ENCODE measurements at regions not wholly inside any gene's neighbourhood (a gene's known extent, or its start where the extent isn't known, plus 50 kb on each side); places are given as distances from the start of the nearest gene placed in this dataset.

DNA sequence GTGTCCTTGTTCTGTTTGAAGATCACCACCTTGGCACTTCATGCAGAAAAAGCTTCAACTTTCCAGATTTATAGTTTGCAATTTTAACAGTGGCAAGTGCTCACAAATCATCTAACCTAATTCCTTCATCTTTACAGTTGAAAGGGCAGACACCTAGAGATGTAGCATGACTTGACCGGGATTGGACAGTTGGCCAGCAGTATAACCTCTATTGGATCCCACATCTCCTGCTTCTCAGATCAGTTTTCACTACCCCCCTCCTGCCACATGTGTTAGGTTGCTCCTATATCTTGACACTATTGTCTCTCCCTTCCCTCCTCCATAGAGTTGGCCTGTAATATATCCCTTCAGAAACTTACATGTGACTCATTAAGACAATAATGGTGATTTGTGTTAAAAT lies 206.0 kb upstream of the SEMA6D start:
- CTCF ChIA-PET = no interaction called here
- in situ Hi-C loops (cut with MboI; ENCODE audit: low sequenced_read_pairs) = no loop called here
- H2AK9ac ChIP-seq (replicated peaks; ENCODE audit: low read depth, low read length, poor library complexity) = no peak overlapping the region
- TF ChIP-seq, protein P1, sequence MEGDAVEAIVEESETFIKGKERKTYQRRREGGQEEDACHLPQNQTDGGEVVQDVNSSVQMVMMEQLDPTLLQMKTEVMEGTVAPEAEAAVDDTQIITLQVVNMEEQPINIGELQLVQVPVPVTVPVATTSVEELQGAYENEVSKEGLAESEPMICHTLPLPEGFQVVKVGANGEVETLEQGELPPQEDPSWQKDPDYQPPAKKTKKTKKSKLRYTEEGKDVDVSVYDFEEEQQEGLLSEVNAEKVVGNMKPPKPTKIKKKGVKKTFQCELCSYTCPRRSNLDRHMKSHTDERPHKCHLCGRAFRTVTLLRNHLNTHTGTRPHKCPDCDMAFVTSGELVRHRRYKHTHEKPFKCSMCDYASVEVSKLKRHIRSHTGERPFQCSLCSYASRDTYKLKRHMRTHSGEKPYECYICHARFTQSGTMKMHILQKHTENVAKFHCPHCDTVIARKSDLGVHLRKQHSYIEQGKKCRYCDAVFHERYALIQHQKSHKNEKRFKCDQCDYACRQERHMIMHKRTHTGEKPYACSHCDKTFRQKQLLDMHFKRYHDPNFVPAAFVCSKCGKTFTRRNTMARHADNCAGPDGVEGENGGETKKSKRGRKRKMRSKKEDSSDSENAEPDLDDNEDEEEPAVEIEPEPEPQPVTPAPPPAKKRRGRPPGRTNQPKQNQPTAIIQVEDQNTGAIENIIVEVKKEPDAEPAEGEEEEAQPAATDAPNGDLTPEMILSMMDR (conservative IDR thresholded peaks at IDR 0.05; ENCODE audit: low read depth, low read length) = no peak
- TF ChIP-seq MAFK (IDR thresholded peaks at IDR 0.05; ENCODE audit: low read depth, low read length) (no peak), MXI1 (IDR thresholded peaks at IDR 0.05; ENCODE audit: borderline replicate concordance, low read depth, low read length) (no peak), RCOR1 (IDR thresholded peaks at IDR 0.05; ENCODE audit: insufficient replicate concordance, low read length) (no peak), BHLHE40 (IDR thresholded peaks at IDR 0.05; ENCODE audit: low read depth, low read length) (no peak), POLR2A (IDR thresholded peaks at IDR 0.05; ENCODE audit: low read depth, low read length) (no peak), SMC3 (IDR thresholded peaks at IDR 0.05; ENCODE audit: low read depth, low read length) (no peak), NFE2L2 (IDR thresholded peaks at IDR 0.05; ENCODE audit: low read depth, low read length) (no peak), MAZ (IDR thresholded peaks at IDR 0.05; ENCODE audit: borderline replicate concordance, low read depth, low read length) (no peak), CHD1 (IDR thresholded peaks at IDR 0.05; ENCODE audit: low read depth, low read length) (no peak), CEBPB (IDR thresholded peaks at IDR 0.05; ENCODE audit: low read depth, low read length) (no peak)
- TF ChIP-seq, protein P2, sequence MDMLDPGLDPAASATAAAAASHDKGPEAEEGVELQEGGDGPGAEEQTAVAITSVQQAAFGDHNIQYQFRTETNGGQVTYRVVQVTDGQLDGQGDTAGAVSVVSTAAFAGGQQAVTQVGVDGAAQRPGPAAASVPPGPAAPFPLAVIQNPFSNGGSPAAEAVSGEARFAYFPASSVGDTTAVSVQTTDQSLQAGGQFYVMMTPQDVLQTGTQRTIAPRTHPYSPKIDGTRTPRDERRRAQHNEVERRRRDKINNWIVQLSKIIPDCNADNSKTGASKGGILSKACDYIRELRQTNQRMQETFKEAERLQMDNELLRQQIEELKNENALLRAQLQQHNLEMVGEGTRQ (IDR thresholded peaks at IDR 0.05; ENCODE audit: low read depth, low read length) = no peak
- TF ChIP-seq, protein P3, sequence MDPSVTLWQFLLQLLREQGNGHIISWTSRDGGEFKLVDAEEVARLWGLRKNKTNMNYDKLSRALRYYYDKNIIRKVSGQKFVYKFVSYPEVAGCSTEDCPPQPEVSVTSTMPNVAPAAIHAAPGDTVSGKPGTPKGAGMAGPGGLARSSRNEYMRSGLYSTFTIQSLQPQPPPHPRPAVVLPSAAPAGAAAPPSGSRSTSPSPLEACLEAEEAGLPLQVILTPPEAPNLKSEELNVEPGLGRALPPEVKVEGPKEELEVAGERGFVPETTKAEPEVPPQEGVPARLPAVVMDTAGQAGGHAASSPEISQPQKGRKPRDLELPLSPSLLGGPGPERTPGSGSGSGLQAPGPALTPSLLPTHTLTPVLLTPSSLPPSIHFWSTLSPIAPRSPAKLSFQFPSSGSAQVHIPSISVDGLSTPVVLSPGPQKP (IDR thresholded peaks at IDR 0.05; ENCODE audit: borderline replicate concordance, low read depth, low read length) = no peak
- WGBS, 2 experiments (ENCODE audit: extremely low coverage in 2 of 2, insufficient read length in 1 of 2) = no CpG with 5 or more reads among the region's 1 CpG
- no peak overlapping the region for H2AK5ac ChIP-seq (ENCODE audit: low read depth, low read length)
- no peaks in the 10 kb centered on the region for H3K36me3 ChIP-seq (ENCODE audit: control insufficient read depth, insufficient read depth, low read length)
- intact Hi-C loops (cut with micrococcal nuclease) = no loop called here
- H3K79me1 ChIP-seq (ENCODE audit: low read depth in 1 of 2, low read length in 2 of 2) = no peaks in the 10 kb centered on the region
- H4K5ac ChIP-seq (ENCODE audit: low read depth, low read length) = no peak overlapping the region
- no peak overlapping the region for H2BK5ac ChIP-seq (ENCODE audit: low read depth, low read length, poor library complexity, severe bottlenecking)
- no peak overlapping the region for H4K91ac ChIP-seq (ENCODE audit: insufficient read depth, low read depth, low read length)
- dilution Hi-C loops (cut with HindIII; ENCODE audit: low sequenced_read_pairs, unreplicated experiment) = no loop called here
- H3K56ac ChIP-seq (ENCODE audit: extremely low read depth, insufficient read depth, low read length) = no peak overlapping the region
- H3K4ac ChIP-seq (ENCODE audit: low read depth, low read length) = no peak overlapping the region
- no peak overlapping the region for H3K23ac ChIP-seq (ENCODE audit: low read depth, low read length)
- H3K27ac ChIP-seq (ENCODE audit: insufficient read depth, low read length) = no peak overlapping the region
- H3K9me3 ChIP-seq (ENCODE audit: control insufficient read depth, insufficient read depth, low read length) = no peaks in the 10 kb centered on the region
- no peak overlapping the region for H3K9ac ChIP-seq (ENCODE audit: low read depth, low read length)
- no peak for DNase-seq
- no peaks in the 10 kb centered on the region for H4K20me1 ChIP-seq (ENCODE audit: insufficient read depth, low read length)
- no peak overlapping the region for H2BK15ac ChIP-seq (ENCODE audit: low read depth, low read length)
- H3K4me1 ChIP-seq (ENCODE audit: control insufficient read depth, insufficient read depth, low read length) = peaks cover 8% of the 10 kb centered on the region; the same call in 1 of the 2 replicates
- H3K18ac ChIP-seq (ENCODE audit: low read depth, low read length) = no peak overlapping the region
- H3K9me1 ChIP-seq (ENCODE audit: insufficient read depth, low read length) = 0 out of 2 replicates have a peak, but pooled peaks cover 5% of the 10 kb centered on the region
- no TSS peak for BruUV-seq (replicated peaks)
- H2BK20ac ChIP-seq (ENCODE audit: low read depth, low read length) = no peak overlapping the region
- H3K14ac ChIP-seq (replicated peaks; ENCODE audit: low read depth, low read length) = no peak overlapping the region
- H3K27me3 ChIP-seq (ENCODE audit: control insufficient read depth, insufficient read depth, low read length) = no peaks in the 10 kb centered on the region
- ATAC-seq (ENCODE audit: low read depth) = no peak
- no peak overlapping the region for H3K4me2 ChIP-seq (ENCODE audit: low read depth, low read length)
- H3K4me3 ChIP-seq (ENCODE audit: insufficient read depth, low read depth, low read length) = no peak overlapping the region
- POLR2A ChIA-PET (ENCODE audit: unreplicated experiment) = no interaction called here
- H2AFZ ChIP-seq (replicated peaks; ENCODE audit: low read length, poor library complexity) = no peak overlapping the region
- H2BK120ac ChIP-seq (ENCODE audit: low read depth, low read length) = no peak overlapping the region
- no peak overlapping the region for H4K8ac ChIP-seq (ENCODE audit: low read depth in 2 of 2, low read length in 2 of 2)

Measured in IMR-90 (cell line).